ENCODE measurements at regions not wholly inside any gene's neighbourhood (a gene's known extent, or its start where the extent isn't known, plus 50 kb on each side); places are given as distances from the start of the nearest gene placed in this dataset.

DNA sequence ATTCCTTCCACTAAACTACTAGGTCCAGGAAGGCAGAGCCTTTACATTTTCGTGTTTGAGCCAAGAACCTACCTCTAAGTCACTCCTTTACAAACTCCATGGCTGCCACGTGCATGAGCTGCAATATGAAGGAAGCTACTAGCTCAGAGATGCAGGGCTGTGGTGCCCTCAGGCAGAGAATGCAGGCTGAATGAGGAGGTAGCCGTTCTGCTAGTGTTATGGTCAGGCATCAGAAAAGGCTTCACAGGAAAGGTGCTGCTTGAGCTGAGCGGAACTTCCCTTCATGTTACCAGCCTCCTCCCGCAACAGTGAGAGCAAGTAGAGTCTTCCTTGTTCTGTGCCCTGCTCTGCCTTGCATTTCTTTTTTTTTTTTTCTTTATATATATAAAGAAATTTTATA, 148.3 kb upstream of the PACRGL start:
- no peak overlapping the region for H2AFZ ChIP-seq
- no peak overlapping the region for H3K9ac ChIP-seq
- no peak overlapping the region for H3K4me2 ChIP-seq (ENCODE audit: low read length)
- no peak overlapping the region for H3K4me3 ChIP-seq (ENCODE audit: low read depth, low read length)
- TF ChIP-seq, protein P1, sequence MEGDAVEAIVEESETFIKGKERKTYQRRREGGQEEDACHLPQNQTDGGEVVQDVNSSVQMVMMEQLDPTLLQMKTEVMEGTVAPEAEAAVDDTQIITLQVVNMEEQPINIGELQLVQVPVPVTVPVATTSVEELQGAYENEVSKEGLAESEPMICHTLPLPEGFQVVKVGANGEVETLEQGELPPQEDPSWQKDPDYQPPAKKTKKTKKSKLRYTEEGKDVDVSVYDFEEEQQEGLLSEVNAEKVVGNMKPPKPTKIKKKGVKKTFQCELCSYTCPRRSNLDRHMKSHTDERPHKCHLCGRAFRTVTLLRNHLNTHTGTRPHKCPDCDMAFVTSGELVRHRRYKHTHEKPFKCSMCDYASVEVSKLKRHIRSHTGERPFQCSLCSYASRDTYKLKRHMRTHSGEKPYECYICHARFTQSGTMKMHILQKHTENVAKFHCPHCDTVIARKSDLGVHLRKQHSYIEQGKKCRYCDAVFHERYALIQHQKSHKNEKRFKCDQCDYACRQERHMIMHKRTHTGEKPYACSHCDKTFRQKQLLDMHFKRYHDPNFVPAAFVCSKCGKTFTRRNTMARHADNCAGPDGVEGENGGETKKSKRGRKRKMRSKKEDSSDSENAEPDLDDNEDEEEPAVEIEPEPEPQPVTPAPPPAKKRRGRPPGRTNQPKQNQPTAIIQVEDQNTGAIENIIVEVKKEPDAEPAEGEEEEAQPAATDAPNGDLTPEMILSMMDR (IDR thresholded peaks at IDR 0.05), result no peak
- no peak overlapping the region for H3K27ac ChIP-seq
- H3K4me1 ChIP-seq, result no peaks in the 10 kb centered on the region
- H3K27me3 ChIP-seq (ENCODE audit: control insufficient read depth, insufficient read depth, low read length), result no peaks in the 10 kb centered on the region
- no peaks in the 10 kb centered on the region for H3K36me3 ChIP-seq (ENCODE audit: control insufficient read depth, insufficient read depth, low read length)
- H3K9me3 ChIP-seq (ENCODE audit: control insufficient read depth, low read length), result no peaks in the 10 kb centered on the region
- no peaks in the 10 kb centered on the region for H3K79me2 ChIP-seq

DNA sequence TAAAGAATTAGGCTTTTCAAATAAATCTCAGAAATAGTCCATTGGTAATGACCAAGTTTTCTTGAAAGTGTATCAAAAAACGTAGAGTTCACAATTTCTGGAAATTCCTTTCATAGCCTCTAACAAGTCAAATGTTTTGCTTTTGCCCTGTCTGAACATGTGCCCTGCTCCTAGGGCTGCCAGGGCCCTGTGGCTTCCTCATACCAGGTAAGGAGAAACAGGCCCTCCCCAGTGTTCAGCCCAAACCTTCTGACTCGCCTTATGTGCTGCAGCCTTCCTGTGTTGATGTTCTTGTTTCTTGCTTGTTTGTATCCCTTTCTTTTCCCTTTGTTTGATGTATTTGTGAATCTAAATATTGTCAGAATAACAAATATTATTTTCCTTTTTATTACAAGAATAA, 146.1 kb upstream of the PACRGL start:
- TF ChIP-seq, protein P1 (IDR thresholded peaks at IDR 0.05), result no peak
- Histone ChIP-seq H3K9ac (no peak overlapping the region), H2AFZ (no peak overlapping the region), H3K9me3 (ENCODE audit: control insufficient read depth, low read length) (no peaks in the 10 kb centered on the region), H3K4me3 (ENCODE audit: low read depth, low read length) (no peak overlapping the region), H3K4me1 (no peaks in the 10 kb centered on the region), H3K79me2 (no peaks in the 10 kb centered on the region), H3K27ac (no peak overlapping the region), H3K4me2 (ENCODE audit: low read length) (no peak overlapping the region), H3K36me3 (ENCODE audit: control insufficient read depth, insufficient read depth, low read length) (no peaks in the 10 kb centered on the region), H3K27me3 (ENCODE audit: control insufficient read depth, insufficient read depth, low read length) (no peaks in the 10 kb centered on the region)

DNA sequence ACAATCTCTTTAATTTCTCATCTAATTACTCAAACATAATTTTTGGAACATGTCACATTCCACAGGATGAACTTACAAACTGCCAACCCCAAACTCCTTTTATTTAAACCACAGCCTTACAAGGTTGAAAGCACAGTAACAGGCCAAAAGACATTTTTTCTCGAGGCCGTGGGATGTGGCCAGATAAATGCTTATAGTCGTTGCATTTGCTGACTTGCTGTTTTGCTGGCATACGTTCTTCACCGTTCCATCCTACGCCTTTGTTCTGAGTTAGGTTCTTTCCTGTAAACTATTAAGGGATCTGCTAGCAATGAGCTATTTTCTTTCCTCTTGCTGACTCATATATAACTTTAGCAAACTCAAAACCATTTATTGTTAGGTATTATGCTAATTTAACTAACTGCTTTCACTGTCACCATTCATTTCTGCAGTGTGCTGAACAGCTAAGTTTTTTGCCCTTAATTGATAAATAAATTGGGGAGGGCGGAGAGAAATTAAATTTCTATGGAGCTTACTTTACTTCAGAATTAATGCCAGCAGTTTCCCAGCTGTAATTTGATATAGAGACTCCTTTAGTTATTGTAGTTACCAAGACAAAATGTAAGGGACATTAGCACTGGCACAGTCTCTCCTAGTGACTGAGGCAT, 135.1 kb upstream of the PACRGL start:
- H3K79me2 ChIP-seq, result no peaks in the 10 kb centered on the region

DNA sequence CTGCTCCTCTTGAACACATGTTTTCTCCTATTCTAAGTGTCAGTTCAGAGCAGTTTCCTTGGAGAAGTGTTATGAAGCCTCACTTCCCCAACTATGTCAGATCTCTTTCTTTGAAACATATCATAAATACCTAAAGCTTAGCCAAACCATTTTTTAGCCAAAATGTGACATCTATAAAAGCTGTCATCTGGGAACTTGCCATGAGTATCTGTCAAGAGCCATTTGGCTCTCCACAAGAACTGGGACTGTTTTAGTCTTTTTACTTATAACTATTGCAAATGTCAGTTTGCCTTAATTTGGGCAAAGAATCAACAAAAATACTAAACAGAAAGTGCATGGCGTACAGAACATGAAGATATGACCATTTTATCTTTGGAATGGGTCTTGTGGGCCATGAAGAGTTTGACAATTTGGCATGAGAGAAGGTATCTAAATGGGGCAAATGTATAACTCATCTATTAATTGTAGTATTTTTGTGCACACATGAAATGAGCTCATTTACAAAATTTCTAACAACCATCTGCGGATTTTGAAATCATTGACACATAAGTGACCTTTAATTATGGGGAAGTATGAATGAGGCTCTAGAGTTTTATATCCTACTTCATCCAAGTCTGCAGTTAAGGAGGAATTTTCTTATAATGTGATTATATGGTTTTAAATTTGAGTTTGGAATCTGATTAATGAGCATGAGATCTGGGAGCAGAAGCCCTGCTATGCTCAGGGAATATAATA, 129.1 kb upstream of the PACRGL start:
- Histone ChIP-seq H3K9me3 (ENCODE audit: control insufficient read depth, low read length) (no peaks in the 10 kb centered on the region), H2AFZ (no peak overlapping the region), H3K4me1 (no peaks in the 10 kb centered on the region), H3K36me3 (ENCODE audit: control insufficient read depth, insufficient read depth, low read length) (no peaks in the 10 kb centered on the region), H3K79me2 (no peaks in the 10 kb centered on the region), H3K27ac (no peak overlapping the region), H3K4me3 (ENCODE audit: low read depth, low read length) (no peak overlapping the region), H3K9ac (no peak overlapping the region), H3K4me2 (ENCODE audit: low read length) (no peak overlapping the region), H3K27me3 (ENCODE audit: control insufficient read depth, insufficient read depth, low read length) (no peaks in the 10 kb centered on the region)
- TF ChIP-seq, protein P1 (IDR thresholded peaks at IDR 0.05), result no peak

More for the DNA sequence above, 135.1 kb upstream of the PACRGL start:
- Histone ChIP-seq H3K4me3 (ENCODE audit: low read depth, low read length) (no peak overlapping the region), H3K36me3 (ENCODE audit: control insufficient read depth, insufficient read depth, low read length) (no peaks in the 10 kb centered on the region), H3K9me3 (ENCODE audit: control insufficient read depth, low read length) (no peaks in the 10 kb centered on the region), H3K4me1 (no peaks in the 10 kb centered on the region), H3K4me2 (ENCODE audit: low read length) (no peak overlapping the region), H3K27me3 (ENCODE audit: control insufficient read depth, insufficient read depth, low read length) (no peaks in the 10 kb centered on the region), H2AFZ (no peak overlapping the region), H3K27ac (no peak overlapping the region), H3K9ac (no peak overlapping the region)
- TF ChIP-seq, protein P1 (IDR thresholded peaks at IDR 0.05), result no peak

All from parathyroid adenoma (tissue), 2 donors.